MM.1S (cell line): ENCODE measurements at regions not wholly inside any gene's neighbourhood (a gene's known extent, or its start where the extent isn't known, plus 50 kb on each side); places are given as distances from the start of the nearest gene placed in this dataset.

ENCODE experiments used
- EZH2 ChIP-seq: fragments of 300-600 bp; sonication (generic); optimal IDR thresholded peaks from 2 replicates; pipeline ENCODE3; 2017; ENCODE audit warnings: low read depth, mild to moderate bottlenecking, antibody characterized with exemption, low read length, mixed read lengths
- TF ChIP-seq, protein P1 (sequence below): fragments of 300-600 bp; sonication (generic); IDR thresholded peaks from 2 replicates; pipeline ENCODE4 v1.5.1; 2016; ENCODE audit warnings: antibody characterized with exemption, low read length, mixed read lengths

DNA sequence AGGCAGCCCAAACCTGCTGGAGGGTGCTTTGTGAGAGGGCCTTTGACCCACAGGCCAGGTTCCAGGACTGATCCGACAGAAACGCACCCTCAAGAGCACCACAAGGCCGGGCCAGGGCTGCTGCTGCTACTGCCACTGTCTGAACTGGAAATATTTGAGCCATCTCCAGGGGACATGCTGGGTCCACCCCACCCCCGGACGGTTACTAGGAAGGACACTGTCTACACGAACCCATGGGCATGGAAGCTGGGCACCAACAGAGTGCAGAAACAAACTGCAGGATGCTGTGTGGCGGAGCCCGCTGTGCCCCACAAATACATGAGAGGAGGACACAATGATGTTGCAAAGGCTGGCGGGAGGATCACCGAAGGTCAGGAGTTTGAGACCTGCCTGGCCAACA lies 283.7 kb downstream of the CTTN start:
- TF ChIP-seq, protein P1, sequence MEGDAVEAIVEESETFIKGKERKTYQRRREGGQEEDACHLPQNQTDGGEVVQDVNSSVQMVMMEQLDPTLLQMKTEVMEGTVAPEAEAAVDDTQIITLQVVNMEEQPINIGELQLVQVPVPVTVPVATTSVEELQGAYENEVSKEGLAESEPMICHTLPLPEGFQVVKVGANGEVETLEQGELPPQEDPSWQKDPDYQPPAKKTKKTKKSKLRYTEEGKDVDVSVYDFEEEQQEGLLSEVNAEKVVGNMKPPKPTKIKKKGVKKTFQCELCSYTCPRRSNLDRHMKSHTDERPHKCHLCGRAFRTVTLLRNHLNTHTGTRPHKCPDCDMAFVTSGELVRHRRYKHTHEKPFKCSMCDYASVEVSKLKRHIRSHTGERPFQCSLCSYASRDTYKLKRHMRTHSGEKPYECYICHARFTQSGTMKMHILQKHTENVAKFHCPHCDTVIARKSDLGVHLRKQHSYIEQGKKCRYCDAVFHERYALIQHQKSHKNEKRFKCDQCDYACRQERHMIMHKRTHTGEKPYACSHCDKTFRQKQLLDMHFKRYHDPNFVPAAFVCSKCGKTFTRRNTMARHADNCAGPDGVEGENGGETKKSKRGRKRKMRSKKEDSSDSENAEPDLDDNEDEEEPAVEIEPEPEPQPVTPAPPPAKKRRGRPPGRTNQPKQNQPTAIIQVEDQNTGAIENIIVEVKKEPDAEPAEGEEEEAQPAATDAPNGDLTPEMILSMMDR: no peak
- TF ChIP-seq EZH2: no peak
